ENCODE measurements at regions not wholly inside any gene's neighbourhood (a gene's known extent, or its start where the extent isn't known, plus 50 kb on each side); places are given as distances from the start of the nearest gene placed in this dataset.

DNA sequence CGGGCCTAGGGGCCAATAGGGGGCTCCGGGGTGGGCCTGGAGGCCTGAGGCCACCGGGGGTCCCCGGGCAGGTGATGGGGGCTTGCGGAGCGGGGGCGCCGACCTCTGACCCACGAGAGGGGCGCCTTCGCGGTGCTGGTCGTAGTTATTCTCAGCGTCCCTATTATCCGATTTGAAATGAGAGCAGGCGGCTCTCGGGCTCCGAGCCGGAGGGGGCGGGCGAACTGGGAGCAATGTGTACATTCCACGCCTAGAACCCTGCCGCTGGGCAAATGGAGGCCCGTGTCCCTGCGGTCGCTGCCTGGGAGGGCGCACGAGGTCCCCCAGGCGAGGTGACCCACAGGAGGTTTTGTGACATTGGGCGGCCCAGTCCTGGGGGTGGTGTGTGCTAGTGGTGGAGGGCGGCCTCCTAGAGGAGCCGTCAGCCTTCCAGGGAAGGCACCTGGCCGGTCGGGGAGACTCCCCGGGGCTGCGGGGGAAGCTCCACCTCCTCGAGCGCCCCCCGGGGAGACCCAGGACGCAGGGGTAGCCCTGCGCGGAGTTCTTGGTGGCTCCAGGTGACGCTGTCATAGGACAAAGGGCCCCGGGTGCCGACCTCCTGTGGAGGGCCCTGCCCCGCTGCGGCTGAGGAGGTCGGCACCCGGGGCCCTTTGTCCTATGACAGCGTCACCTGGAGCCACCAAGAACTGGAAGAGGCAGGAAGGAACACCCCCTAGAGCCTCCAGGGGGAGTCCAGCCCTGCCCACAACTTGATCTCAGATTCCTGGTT lies 102.6 kb upstream of the PRKX start:
- TF ChIP-seq, protein P1, sequence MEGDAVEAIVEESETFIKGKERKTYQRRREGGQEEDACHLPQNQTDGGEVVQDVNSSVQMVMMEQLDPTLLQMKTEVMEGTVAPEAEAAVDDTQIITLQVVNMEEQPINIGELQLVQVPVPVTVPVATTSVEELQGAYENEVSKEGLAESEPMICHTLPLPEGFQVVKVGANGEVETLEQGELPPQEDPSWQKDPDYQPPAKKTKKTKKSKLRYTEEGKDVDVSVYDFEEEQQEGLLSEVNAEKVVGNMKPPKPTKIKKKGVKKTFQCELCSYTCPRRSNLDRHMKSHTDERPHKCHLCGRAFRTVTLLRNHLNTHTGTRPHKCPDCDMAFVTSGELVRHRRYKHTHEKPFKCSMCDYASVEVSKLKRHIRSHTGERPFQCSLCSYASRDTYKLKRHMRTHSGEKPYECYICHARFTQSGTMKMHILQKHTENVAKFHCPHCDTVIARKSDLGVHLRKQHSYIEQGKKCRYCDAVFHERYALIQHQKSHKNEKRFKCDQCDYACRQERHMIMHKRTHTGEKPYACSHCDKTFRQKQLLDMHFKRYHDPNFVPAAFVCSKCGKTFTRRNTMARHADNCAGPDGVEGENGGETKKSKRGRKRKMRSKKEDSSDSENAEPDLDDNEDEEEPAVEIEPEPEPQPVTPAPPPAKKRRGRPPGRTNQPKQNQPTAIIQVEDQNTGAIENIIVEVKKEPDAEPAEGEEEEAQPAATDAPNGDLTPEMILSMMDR (IDR thresholded peaks at IDR 0.05): no peak
- TF ChIP-seq EP300 (IDR thresholded peaks at IDR 0.05): no peak
- TF ChIP-seq POLR2AphosphoS5 (IDR thresholded peaks at IDR 0.05): no peak
